Kidney tubule cell (primary cell): ENCODE measurements at regions not wholly inside any gene's neighbourhood (a gene's known extent, or its start where the extent isn't known, plus 50 kb on each side); places are given as distances from the start of the nearest gene placed in this dataset.

Experiments used
- DNase-seq: peaks from one replicate; pipeline ENCODE4 v3.0.0-alpha.2; 2018; ENCODE audit warnings: low spot score

- no peak for DNase-seq
Observed at GRCh38 chr5:175243441-175243840, 200.5 kb downstream of the DRD1 start.

DNA sequence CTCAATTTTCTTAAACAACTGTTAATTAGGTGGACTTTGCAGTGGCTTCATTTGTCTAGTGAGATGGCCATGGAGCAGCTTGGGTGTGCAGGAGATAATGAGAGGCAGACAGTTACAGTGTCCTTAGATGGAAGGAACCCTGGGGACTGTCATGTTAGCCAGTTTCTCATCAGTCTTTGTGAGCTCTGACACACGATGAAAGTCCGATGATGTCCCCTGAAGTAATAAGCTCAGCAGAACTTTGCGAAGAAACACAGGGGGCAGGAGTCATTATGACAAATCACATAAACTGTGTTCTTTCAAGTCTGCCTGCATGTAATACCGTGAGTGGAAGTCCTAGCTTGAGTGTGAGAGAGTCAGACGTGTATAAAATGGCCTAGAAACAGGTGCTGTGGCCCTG is 201.8 kb downstream of the DRD1 start:
- no peak for DNase-seq

GRCh38 chr5:175238326-175238725 is 205.7 kb downstream of the DRD1 start:
- no peak for DNase-seq

DNA sequence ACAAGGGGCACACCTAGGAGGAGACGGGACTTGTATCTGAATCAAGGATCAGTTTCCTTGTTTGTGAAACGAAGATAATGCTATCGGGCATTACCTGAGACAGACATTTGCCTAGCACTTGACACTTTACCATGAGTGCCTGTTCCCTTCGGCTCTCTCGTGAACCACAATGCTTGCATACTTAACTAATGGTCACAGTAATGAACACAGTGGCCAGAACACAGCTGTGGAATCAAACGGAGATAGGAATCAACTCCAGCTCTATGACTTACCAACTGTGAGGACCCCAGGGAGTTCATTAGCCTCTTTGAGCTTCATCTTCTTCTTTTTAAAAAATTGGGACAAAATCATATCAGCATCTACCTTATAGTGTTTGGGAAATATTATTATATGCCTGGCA is 207.8 kb downstream of the DRD1 start:
- DNase-seq, result no peak

GRCh38 chr5:175235251-175235960 is 208.6 kb downstream of the DRD1 start:
- peak; percentile 9 for DNase-seq

DNA sequence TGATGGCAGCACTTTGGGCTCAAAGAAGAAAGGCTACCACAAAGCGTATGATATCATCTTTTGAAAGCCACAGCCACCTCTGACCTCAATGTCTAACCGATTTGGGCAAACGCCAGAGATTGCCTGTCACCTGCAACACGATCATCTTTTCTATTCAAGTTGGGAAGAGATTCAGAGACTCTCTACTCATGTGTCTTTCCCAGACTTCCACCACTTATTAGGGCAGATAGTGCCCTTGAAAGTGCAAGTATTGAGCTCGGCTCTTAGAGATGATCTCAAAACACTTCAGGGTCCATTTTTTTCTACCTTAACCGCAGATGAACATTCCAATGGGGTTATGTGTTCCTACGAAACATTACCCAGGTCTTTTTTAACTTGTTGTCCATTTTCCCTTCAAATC is 213.7 kb downstream of the DRD1 start:
- peak; percentile 7 for DNase-seq

DNA sequence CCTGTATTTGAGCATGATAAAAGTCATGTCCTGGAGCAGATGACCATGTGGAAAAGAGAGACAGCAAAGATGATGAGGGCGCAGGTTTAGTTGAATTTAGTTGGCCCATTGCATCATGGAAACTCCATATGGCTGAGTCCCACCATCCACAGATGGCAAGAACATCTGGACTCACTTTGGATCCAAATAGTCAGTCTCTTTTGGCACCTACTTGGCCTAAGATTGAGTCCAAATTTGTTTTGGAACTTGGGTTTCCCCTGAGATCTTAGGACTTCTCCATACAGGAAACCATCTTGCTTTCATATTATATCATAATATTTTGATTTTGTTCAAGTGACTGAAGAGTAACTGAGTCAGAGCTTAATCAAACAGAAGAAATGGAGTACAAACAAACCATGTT is 217.5 kb downstream of the DRD1 start:
- DNase-seq, result no peak

GRCh38 chr5:175223291-175223690 is 220.7 kb downstream of the DRD1 start:
- DNase-seq, result no peak

- no peak for DNase-seq
Observed at GRCh38 chr5:175222621-175223020, 221.4 kb downstream of the DRD1 start.

- no peak for DNase-seq
Observed at GRCh38 chr5:175220549-175220948, 223.4 kb downstream of the DRD1 start.

GRCh38 chr5:175219366-175219765 is 224.6 kb downstream of the DRD1 start:
- DNase-seq, result no peak

- no peak for DNase-seq
Observed at GRCh38 chr5:175216991-175217390, 227.0 kb downstream of the DRD1 start.

- DNase-seq, result no peak
Observed at GRCh38 chr5:175215906-175216305, 228.1 kb downstream of the DRD1 start.

GRCh38 chr5:175214152-175214551 is 229.8 kb downstream of the DRD1 start:
- DNase-seq, result peak; percentile 82

GRCh38 chr5:175211956-175212756 is 231.8 kb downstream of the DRD1 start:
- no peak for DNase-seq

DNA sequence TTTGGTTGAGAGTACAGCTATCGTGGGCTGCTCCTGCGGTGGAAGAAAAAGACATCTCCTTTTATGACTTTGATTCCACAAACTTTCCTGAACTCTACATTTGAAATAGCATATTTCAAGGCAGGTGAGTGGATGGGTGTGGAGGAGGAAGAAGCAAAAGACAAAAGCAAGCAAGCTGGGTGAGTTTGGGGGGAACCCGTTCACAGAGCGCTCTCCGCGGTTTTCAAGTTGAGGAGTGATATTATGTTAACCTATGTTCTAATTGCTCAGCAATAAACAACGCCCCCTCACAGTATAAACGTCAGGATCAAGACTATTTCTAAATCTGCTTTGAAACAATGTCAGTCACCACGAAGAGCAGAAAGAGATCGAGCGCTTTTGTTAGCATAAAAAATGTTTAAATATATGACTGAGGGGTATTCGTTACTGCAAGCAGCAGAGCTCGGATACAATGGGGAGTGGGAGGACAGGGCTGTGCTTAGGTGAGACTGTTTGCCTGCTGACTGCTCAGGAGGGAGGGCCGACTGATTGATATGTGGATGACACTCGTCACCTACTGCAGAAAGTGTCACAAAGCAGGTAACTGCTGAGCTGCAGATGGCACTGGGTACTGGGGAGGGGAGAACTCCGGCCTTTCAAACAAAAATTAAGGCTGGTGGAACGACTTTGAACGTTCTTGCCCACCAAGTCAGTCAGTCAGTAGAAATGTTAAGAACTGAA is 236.5 kb downstream of the DRD1 start:
- DNase-seq, result no peak

GRCh38 chr5:175206669-175207068 is 237.3 kb downstream of the DRD1 start:
- DNase-seq, result no peak

DNA sequence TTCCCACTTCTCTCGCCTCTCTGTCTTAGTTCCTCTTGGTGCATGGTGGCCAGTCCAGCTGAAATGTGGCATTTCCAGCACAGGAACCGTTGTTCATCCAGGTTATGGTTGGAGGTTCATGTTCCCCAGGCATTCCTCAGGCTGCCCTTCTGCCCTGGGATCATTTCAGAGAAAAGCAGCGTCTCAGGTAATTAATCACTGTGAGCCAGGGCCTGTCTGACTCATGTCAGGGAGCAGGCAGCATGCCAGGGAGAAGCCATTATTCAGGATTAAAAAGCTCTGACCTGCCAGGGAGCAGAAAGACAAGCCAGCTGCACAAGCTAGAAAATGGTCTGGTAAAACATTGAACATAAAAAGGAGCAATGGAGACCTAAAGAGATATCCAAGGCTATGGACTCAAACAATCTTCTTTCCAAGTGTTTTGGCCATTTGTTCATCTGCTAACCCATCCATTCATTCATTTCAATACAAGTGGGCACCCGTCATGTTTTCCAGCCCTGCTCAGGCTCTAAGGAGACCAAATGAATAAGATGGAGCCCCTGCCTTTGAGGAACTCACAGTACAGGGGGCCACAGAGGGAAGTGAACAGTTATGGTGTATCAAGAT is 241.4 kb downstream of the DRD1 start:
- peak; percentile 87 for DNase-seq

DNA sequence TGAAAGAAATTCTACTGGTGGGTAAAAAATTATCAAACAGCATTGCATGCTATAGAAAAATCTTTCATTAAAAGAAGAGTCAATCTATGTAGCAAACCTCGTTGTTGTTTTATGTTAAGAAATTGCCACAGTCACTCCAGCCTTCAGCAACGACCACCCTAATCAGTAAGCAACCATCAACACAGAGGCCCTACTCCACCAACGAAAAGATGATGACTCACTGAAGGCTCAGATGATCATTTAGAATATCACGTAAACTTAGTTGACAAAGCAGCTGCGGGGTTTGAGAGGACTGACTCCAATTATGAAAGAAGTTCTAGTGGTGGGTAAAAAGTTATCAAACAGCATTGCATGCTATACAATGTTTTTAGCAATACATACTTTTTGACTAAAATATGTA is 242.6 kb downstream of the DRD1 start:
- no peak for DNase-seq

DNA sequence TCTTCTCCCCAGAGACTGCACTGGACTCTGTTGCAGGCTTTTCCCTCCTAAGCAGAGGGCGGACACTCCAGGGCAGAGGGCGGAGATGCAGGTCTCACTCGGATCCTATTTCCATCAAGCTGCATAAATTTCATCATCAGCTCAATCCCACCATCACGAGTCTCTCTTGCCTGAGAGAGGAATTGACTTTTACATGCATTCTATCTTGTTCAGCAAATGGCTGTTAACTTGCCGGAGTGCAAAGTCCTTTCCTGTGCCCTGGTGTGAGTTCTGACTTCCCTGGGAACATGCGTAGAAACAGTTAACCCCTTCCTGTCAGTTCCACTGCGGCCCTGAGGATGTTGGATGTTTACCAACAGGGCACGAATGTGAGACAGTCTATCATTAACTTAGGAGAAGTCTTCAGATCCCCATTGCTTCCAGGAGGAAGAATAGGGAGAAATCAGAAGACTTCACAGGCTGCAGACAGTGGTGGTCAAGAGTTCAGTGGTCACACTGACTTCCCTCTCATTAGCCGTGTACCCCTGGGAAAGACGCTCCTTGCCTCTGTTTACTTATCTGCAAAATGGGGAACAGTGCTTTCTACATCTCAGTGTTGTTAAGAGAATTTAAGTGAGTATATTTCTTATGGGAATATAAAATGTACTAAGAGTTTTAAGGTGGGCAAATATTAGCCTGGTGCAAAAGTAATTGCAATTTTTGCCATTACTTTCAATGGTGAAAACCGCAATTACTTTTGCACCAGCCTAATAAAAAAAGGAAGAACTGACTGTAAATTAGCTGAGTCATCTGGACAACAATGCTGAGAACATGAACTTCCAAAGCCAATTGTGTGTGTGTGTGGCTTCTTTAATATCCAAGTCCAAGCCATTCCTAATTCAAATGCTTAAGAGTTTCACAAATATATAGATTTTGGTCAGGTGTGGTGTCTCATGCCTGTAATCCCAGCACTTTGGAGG is 248.0 kb downstream of the DRD1 start:
- DNase-seq, result no peak

DNA sequence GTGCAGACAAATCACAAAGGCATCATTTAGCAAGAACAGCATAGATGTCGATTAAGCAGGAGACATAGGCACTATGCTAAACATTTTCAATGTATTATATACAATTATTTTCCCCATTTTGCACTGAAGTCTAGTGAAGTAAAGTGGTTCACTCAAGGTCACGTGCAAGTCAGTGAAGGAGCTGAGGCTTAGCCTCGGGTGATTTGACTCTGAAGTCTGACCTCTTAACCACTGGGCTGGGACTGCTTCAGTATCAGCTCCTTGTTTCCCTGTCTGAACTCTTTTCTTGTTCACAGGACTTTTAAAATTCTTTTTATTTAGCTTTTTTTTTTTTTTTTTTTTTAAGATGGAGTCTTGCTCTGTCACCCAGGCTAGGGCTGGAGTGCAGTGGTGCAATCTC is 262.7 kb downstream of the DRD1 start:
- DNase-seq, result no peak
